Body of pancreas (tissue), 4 donors: ENCODE measurements at regions not wholly inside any gene's neighbourhood (a gene's known extent, or its start where the extent isn't known, plus 50 kb on each side); places are given as distances from the start of the nearest gene placed in this dataset.

Experiments
- CTCF ChIP-seq, 7 experiments: fragments of 450-650 bp in 4 of 7; fragments of 200-600 bp in 3 of 7; sonication (generic) in 3 of 7; IDR thresholded peaks; one replicate each; pipeline ENCODE4 v1.5.1; 2016 to 2019; ENCODE audit warnings: antibody characterized with exemption in 7 of 7
- POLR2A ChIP-seq, 3 donors: fragments of 450-650 bp; IDR thresholded peaks; one replicate each; pipeline ENCODE4 v1.6.1; 2016; ENCODE audit warnings: antibody characterized with exemption in 3 of 3, mild to moderate bottlenecking in 2 of 3

- no peak for TF ChIP-seq CTCF (IDR thresholded peaks at IDR 0.05)
- TF ChIP-seq POLR2A (IDR thresholded peaks at IDR 0.05) = no peak
Measured at GRCh38 chr4:10223782-10224181, 107.2 kb upstream of the WDR1 start.
